Ovary (tissue), 7 donors: ENCODE measurements at regions not wholly inside any gene's neighbourhood (a gene's known extent, or its start where the extent isn't known, plus 50 kb on each side); places are given as distances from the start of the nearest gene placed in this dataset.

Source experiments
- DNase-seq, 5 donors: peaks; one replicate each; pipeline ENCODE4 v3.0.0-alpha.2; 2019 to 2020
- H3K27ac ChIP-seq, 2 donors: fragments of 200-600 bp; one replicate each; pipeline versions ENCODE4 v1.5.1 to v1.8.0; 2019 to 2022
- H3K27me3 ChIP-seq: fragments of 200-600 bp; one replicate; pipeline ENCODE4 v1.8.0; 2022
- H3K36me3 ChIP-seq: fragments of 200-600 bp; sonication (generic); one replicate; pipeline ENCODE4 v1.5.1; 2019
- H3K4me1 ChIP-seq: one replicate; pipeline ENCODE4 v1.8.1; 2013; ENCODE audit warnings: mild to moderate bottlenecking, moderate library complexity; ENCODE audit not compliant: insufficient read depth
- H3K4me3 ChIP-seq: fragments of 200-600 bp; sonication (generic); one replicate; pipeline ENCODE4 v1.5.1; 2017
- H3K9me3 ChIP-seq, 2 donors: fragments of 200-600 bp in 1 of 2; sonication (generic) in 1 of 2; one replicate each; pipeline versions ENCODE4 v1.5.1 to v1.8.1; 2013 to 2019; ENCODE audit warnings: mild to moderate bottlenecking in 1 of 2, moderate library complexity in 1 of 2
- CTCF ChIP-seq, 3 donors: fragments of 450-650 bp in 2 of 3; fragments of 200-600 bp in 1 of 3; IDR thresholded peaks; one replicate each; pipeline versions ENCODE4 v1.5.1 to v1.8.0; 2016 to 2022; ENCODE audit warnings: antibody characterized with exemption in 3 of 3, mild to moderate bottlenecking in 1 of 3
- EP300 ChIP-seq: sonication (generic); formaldehyde crosslinking; IDR thresholded peaks from one replicate; pipeline ENCODE4 v1.6.1; 2017; ENCODE audit warnings: antibody characterized with exemption
- POLR2A ChIP-seq: fragments of 450-650 bp; IDR thresholded peaks from one replicate; pipeline ENCODE4 v1.6.1; 2017; ENCODE audit warnings: antibody characterized with exemption, mild to moderate bottlenecking, moderate library complexity
- WGBS, 3 donors: extraction: QIAGEN DNeasy Blood & Tissue Kit in 1 of 3; methylation state at CpG; one replicate each; pipeline versions ENCODE4 v1.1.5 to v1.1.7; 2013 to 2017; 5-methylcytosine and 5-hydroxymethylcytosine counted together
- intact Hi-C, 4 donors: fragments of 100-400 bp; cut with DNase I; formaldehyde crosslinking; loops; one replicate each; pipeline versions ENCODE4 v1.11.0 to v1.15.1; 2022 to 2023
- donor health status: DM: no; HTN: no; CAD: no; lungs with moderate emphysema.
- donor health status: DM: no; HTN: no; CAD: no.
- donor health status: Bipolar disorder and iron deficiency.
- donor health status: DM: no; HTN: no; CAD: no.
- donor health status: DM: yes; HTN: yes; CAD: no.

- Histone ChIP-seq H3K4me3 (no peak overlapping the region), H3K36me3 (no peaks in the 10 kb centered on the region), H3K9me3 (no peaks in the 10 kb centered on the region), H3K4me1 (no peaks in the 10 kb centered on the region), H3K27me3 (no peaks in the 10 kb centered on the region), H3K27ac (no peak overlapping the region)
- intact Hi-C loops: no loop called here
- 94 to 96% (median 95%) methylated on average over 4 of the region's 4 CpGs for WGBS, 3 donors
- DNase-seq: no peak
- TF ChIP-seq CTCF (IDR thresholded peaks at IDR 0.05): no peak
- TF ChIP-seq EP300: no peak
- TF ChIP-seq POLR2A: no peak
Measured at GRCh38 chr2:176755537-176756135, 457.0 kb upstream of the HNRNPA3 start.

DNA sequence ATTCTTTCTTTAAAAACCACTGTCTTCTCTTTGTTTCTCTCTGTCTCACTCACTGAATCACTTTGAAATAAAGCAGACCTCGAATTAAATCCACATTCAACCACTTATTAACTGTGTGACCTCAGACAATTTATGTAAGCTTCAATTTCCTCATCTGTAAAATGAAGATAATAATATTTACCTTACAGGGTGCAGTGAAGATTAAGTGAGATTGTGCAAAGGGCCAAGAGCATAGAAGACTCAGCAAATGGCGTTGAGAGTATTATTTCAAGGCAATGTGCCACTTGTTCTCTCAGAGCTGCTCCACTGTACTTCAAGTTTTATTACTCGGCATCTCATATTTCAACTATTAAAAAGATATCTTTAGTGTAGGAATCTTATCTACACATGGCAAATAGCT, 454.2 kb upstream of the HNRNPA3 start:
- intact Hi-C loops: no loop called here
- Histone ChIP-seq H3K4me3 (no peak overlapping the region), H3K4me1 (no peaks in the 10 kb centered on the region), H3K9me3 (no peaks in the 10 kb centered on the region), H3K36me3 (no peaks in the 10 kb centered on the region), H3K27ac (no peak overlapping the region), H3K27me3 (no peaks in the 10 kb centered on the region)
- TF ChIP-seq POLR2A (no peak), EP300 (no peak), CTCF (IDR thresholded peaks at IDR 0.05) (no peak)
- DNase-seq: no peak
- 63 to 77% (median 66%) methylated on average over 3 of the region's 3 CpGs for WGBS, 3 donors

DNA sequence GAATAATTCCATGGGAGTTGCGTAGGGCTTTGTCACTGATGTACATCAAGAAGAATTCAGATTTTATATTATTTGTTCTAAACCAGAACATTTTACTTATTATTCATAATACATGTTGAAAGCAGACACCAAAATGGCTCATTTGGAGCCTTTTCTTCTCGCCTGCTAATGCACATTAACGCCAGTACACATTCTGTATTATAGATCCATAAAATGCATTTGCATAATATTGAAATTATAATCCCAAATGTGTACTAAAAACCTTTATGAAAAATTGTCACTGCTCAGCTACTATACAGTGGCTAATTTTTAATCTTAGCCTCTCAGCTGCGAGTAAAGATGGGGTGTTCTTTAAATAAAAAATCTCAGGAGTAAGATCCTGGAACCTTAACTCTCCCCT, 452.2 kb upstream of the HNRNPA3 start:
- intact Hi-C loops: no loop called here
- no peaks in the 10 kb centered on the region for H3K4me1 ChIP-seq

GRCh38 chr2:176763130-176763529, 449.5 kb upstream of the HNRNPA3 start:
- Histone ChIP-seq H3K4me3 (no peak overlapping the region), H3K9me3 (no peaks in the 10 kb centered on the region), H3K27ac (no peak overlapping the region), H3K36me3 (no peaks in the 10 kb centered on the region), H3K4me1 (no peaks in the 10 kb centered on the region), H3K27me3 (no peaks in the 10 kb centered on the region)
- intact Hi-C loops: no loop called here
- DNase-seq: no peak
- TF ChIP-seq EP300 (no peak), POLR2A (no peak), CTCF (IDR thresholded peaks at IDR 0.05) (no peak)
- 21 to 41% (median 29%) methylated on average over 2 of the region's 2 CpGs for WGBS, 3 donors

More for the DNA sequence above, 452.2 kb upstream of the HNRNPA3 start:
- Histone ChIP-seq H3K27me3 (no peaks in the 10 kb centered on the region), H3K27ac (no peak overlapping the region), H3K4me3 (no peak overlapping the region), H3K36me3 (no peaks in the 10 kb centered on the region), H3K9me3 (no peaks in the 10 kb centered on the region)
- DNase-seq: no peak
- WGBS, 3 donors: 96 to 98% (median 97%) methylated on average over 4 of the region's 4 CpGs
- TF ChIP-seq POLR2A (no peak), EP300 (no peak), CTCF (IDR thresholded peaks at IDR 0.05) (no peak)
